T-helper 2 cell treated with Interferon-gamma antibody and Interleukin-4, amounts not matched to agents 5 μg/mL and 100 μg/mL, for 36 hours (primary cell): ENCODE measurements at regions not wholly inside any gene's neighbourhood (a gene's known extent, or its start where the extent isn't known, plus 50 kb on each side); places are given as distances from the start of the nearest gene placed in this dataset.
"Not testable (repeated sequence)": the region's sequence is repeated elsewhere in the genome, so short reads cannot be mapped to it uniquely, and the experiment has no call there.

Experiments used
- DNase-seq: peaks from one replicate; pipeline ENCODE4 v3.0.0; 2021; ENCODE audit warnings: low spot score
- H3K27ac Mint-ChIP-seq: one replicate; pipeline ENCODE4 v1.8.0; 2021; ENCODE audit warnings: mild to moderate bottlenecking, mixed read lengths
- H3K27me3 Mint-ChIP-seq: one replicate; pipeline ENCODE4 v1.8.0; 2021; ENCODE audit warnings: low read depth, mixed read lengths
- H3K36me3 Mint-ChIP-seq: one replicate; pipeline ENCODE4 v1.8.0; 2021; ENCODE audit warnings: low read depth, mixed read lengths
- H3K4me1 Mint-ChIP-seq: one replicate; pipeline ENCODE4 v1.8.0; 2021; ENCODE audit warnings: low read depth, mixed read lengths
- H3K4me3 Mint-ChIP-seq: one replicate; pipeline ENCODE4 v1.8.0; 2022; ENCODE audit warnings: mild to moderate bottlenecking, moderate library complexity, mixed read lengths
- H3K9me3 Mint-ChIP-seq: one replicate; pipeline ENCODE4 v1.8.0; 2021; ENCODE audit warnings: mixed read lengths

DNA sequence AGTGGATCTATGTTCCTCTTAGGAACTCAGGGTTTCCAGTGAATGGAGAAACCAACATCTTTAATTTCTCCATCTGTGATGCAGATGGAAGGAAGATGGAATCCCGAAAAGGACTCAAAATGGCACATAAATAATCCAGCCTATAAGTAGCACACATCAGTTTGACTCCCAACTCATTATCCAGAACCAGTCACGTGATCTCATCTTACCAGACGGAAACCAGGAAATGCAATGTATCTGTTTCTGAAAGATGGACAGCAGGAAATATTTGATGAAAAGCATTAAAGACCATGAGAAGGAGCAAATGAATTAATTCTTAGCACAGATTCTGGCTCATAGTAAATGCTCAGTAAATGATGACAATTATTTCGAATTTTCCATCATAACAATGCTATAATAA, 443.1 kb upstream of the FMR1 start:
- no peaks in the 10 kb centered on the region for H3K36me3 Mint-ChIP-seq
- no peaks in the 10 kb centered on the region for H3K4me1 Mint-ChIP-seq
- no peak overlapping the region for H3K4me3 Mint-ChIP-seq
- H3K27me3 Mint-ChIP-seq, result no peaks in the 10 kb centered on the region
- H3K27ac Mint-ChIP-seq, result no peak overlapping the region
- no peaks in the 10 kb centered on the region for H3K9me3 Mint-ChIP-seq
- DNase-seq, result no peak

- no peak for DNase-seq
- no peaks in the 10 kb centered on the region for H3K9me3 Mint-ChIP-seq
- H3K4me3 Mint-ChIP-seq, result no peak overlapping the region
- no peaks in the 10 kb centered on the region for H3K36me3 Mint-ChIP-seq
- H3K4me1 Mint-ChIP-seq, result no peaks in the 10 kb centered on the region
- H3K27me3 Mint-ChIP-seq, result no peaks in the 10 kb centered on the region
- no peak overlapping the region for H3K27ac Mint-ChIP-seq
Observed at GRCh38 chrX:147476008-147476407, 435.7 kb upstream of the FMR1 start.

DNA sequence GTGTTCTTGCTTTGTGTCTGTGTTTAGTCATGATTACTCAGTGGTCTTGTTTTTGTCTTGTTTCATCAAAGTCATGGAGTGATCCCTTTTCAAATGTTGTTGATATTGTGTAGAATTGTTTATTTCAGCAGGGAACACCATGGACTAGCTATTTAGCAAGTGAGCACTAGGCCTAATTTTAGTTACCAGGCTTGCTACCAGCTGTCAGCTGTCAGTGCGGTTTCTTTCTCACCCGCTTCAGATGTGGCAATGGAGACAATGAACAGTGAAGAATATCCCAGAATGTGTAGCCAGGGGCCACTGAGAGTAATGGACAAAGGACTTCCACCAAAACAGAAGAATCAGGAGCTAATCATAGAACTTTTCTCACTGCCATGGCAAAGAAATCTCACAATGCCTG, 432.8 kb upstream of the FMR1 start:
- no peak overlapping the region for H3K27ac Mint-ChIP-seq
- DNase-seq, result no peak
- H3K36me3 Mint-ChIP-seq, result no peaks in the 10 kb centered on the region
- no peaks in the 10 kb centered on the region for H3K27me3 Mint-ChIP-seq
- no peak overlapping the region for H3K4me3 Mint-ChIP-seq
- H3K4me1 Mint-ChIP-seq, result no peaks in the 10 kb centered on the region
- H3K9me3 Mint-ChIP-seq, result peaks cover 3% of the 10 kb centered on the region

DNA sequence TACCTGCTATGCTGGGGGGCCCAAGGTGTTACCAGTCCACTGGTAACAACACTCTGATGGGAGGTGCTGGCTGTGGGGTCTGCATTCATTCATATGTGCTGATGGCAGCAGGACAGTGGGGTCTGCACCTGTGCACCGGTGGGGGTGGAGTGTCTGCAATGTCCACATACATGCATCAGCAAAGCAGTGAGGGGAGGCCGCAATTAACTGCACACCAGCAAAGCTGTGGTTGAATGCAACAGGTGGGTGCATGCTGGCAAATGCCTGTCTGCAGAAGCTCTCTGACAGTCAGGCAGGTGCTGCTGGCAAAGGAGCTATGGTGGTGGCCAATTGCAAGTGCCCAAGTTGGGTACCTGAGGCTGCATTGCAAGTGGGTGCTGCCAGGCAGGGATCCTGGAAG, 426.5 kb upstream of the FMR1 start:
- Mint-ChIP-seq H3K27ac (no peak overlapping the region), H3K9me3 (peaks cover 3% of the 10 kb centered on the region), H3K36me3 (no peaks in the 10 kb centered on the region), H3K4me1 (no peaks in the 10 kb centered on the region), H3K27me3 (no peaks in the 10 kb centered on the region), H3K4me3 (no peak overlapping the region)
- DNase-seq, result no peak

GRCh38 chrX:147494365-147494764, 417.4 kb upstream of the FMR1 start:
- DNase-seq, result no peak
- Mint-ChIP-seq H3K36me3 (no peaks in the 10 kb centered on the region), H3K9me3 (peaks cover 4% of the 10 kb centered on the region), H3K4me1 (no peaks in the 10 kb centered on the region), H3K27me3 (no peaks in the 10 kb centered on the region), H3K4me3 (no peak overlapping the region), H3K27ac (no peak overlapping the region)

GRCh38 chrX:147498796-147499195, 412.9 kb upstream of the FMR1 start:
- Mint-ChIP-seq H3K27ac (no peak overlapping the region), H3K36me3 (no peaks in the 10 kb centered on the region), H3K4me1 (no peaks in the 10 kb centered on the region), H3K4me3 (no peak overlapping the region), H3K27me3 (no peaks in the 10 kb centered on the region), H3K9me3 (no peaks in the 10 kb centered on the region)
- DNase-seq, result no peak

- Mint-ChIP-seq H3K9me3 (no peaks in the 10 kb centered on the region), H3K36me3 (no peaks in the 10 kb centered on the region), H3K27ac (no peak overlapping the region), H3K4me3 (no peak overlapping the region), H3K4me1 (no peaks in the 10 kb centered on the region), H3K27me3 (no peaks in the 10 kb centered on the region)
- no peak for DNase-seq
Observed at GRCh38 chrX:147522981-147523380, 388.7 kb upstream of the FMR1 start.

DNA sequence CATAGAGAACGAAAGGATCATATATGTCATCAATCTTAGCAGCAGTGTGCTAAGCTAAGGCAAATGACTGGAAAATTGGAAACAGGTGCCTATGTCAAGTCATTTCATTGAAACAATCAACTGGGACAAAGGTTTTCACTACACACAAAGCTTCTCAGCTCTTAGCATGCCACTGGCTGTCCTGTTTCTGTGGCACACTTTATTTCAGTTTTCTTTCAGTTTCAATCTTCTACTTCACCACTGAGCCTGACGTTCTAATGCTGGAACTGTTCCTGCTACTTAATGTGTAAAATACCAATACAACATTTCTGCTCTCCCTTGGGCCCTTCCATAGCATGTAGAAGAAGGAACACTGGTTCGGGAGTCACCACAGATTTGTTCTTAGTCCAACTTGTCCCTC, 378.3 kb upstream of the FMR1 start:
- Mint-ChIP-seq H3K36me3 (no peaks in the 10 kb centered on the region), H3K27ac (no peak overlapping the region), H3K4me1 (no peaks in the 10 kb centered on the region), H3K9me3 (no peaks in the 10 kb centered on the region), H3K4me3 (no peak overlapping the region), H3K27me3 (no peaks in the 10 kb centered on the region)
- no peak for DNase-seq

DNA sequence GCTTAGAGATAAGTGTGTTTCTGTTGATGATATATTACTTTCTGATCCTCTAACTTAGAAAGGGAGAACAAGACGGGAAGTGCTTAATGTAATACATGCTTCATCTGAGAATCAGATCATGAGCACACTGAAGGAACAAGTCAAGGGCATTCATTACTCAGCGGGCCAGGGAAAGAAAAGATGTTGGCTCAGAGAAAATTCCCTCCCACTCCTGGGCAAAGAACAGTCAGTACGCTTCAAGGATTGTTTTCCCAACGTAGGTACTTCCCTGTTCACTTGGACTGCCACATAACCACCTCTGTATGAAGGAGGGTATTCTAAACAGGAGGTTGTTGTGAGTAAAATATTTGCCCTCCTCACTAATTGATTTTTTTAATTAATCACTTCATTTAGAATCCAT, 374.5 kb upstream of the FMR1 start:
- no peaks in the 10 kb centered on the region for H3K27me3 Mint-ChIP-seq
- no peak for DNase-seq
- no peaks in the 10 kb centered on the region for H3K36me3 Mint-ChIP-seq
- no peak overlapping the region for H3K4me3 Mint-ChIP-seq
- H3K4me1 Mint-ChIP-seq, result no peaks in the 10 kb centered on the region
- no peaks in the 10 kb centered on the region for H3K9me3 Mint-ChIP-seq
- no peak overlapping the region for H3K27ac Mint-ChIP-seq

- DNase-seq, H3K9me3 Mint-ChIP-seq, H3K27ac Mint-ChIP-seq, H3K4me3 Mint-ChIP-seq, H3K4me1 Mint-ChIP-seq, H3K36me3 Mint-ChIP-seq, H3K27me3 Mint-ChIP-seq: not testable (repeated sequence)
Observed at GRCh38 chrX:147548023-147548422, 363.7 kb upstream of the FMR1 start.

GRCh38 chrX:147550217-147550616, 361.5 kb upstream of the FMR1 start:
- no peaks in the 10 kb centered on the region for H3K27me3 Mint-ChIP-seq
- no peak for DNase-seq
- no peak overlapping the region for H3K27ac Mint-ChIP-seq
- H3K4me3 Mint-ChIP-seq, result no peak overlapping the region
- no peaks in the 10 kb centered on the region for H3K36me3 Mint-ChIP-seq
- H3K9me3 Mint-ChIP-seq, result no peaks in the 10 kb centered on the region
- H3K4me1 Mint-ChIP-seq, result no peaks in the 10 kb centered on the region

DNA sequence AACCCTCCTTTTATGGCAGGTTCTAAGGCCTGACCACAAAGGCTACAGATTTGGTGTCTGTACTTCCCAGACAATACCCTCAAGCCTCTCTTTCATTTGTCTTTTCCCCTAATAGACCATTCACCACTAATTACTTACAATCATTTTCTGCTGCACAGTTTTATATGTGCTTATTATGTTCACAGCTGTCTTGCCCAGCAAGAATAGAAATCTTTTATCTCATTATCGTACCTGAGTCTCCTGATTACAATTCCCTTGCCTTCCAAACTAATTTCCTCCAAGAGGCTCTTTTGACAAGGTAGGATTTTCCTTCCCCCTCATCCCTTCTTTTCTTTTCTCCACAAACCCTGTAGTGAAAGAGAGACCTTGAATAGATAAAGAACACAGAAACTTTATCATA, 352.5 kb upstream of the FMR1 start:
- Mint-ChIP-seq H3K4me3 (no peak overlapping the region), H3K9me3 (no peaks in the 10 kb centered on the region), H3K4me1 (no peaks in the 10 kb centered on the region), H3K36me3 (no peaks in the 10 kb centered on the region), H3K27me3 (no peaks in the 10 kb centered on the region), H3K27ac (no peak overlapping the region)
- DNase-seq, result no peak

GRCh38 chrX:147565237-147565636, 346.5 kb upstream of the FMR1 start:
- Mint-ChIP-seq H3K27me3 (no peaks in the 10 kb centered on the region), H3K9me3 (no peaks in the 10 kb centered on the region), H3K4me3 (no peak overlapping the region), H3K27ac (no peak overlapping the region), H3K4me1 (no peaks in the 10 kb centered on the region), H3K36me3 (no peaks in the 10 kb centered on the region)
- DNase-seq, result no peak

- H3K27ac Mint-ChIP-seq, result no peak overlapping the region
- no peak overlapping the region for H3K4me3 Mint-ChIP-seq
- no peak for DNase-seq
- H3K4me1 Mint-ChIP-seq, result no peaks in the 10 kb centered on the region
- H3K36me3 Mint-ChIP-seq, result no peaks in the 10 kb centered on the region
- H3K9me3 Mint-ChIP-seq, result no peaks in the 10 kb centered on the region
- H3K27me3 Mint-ChIP-seq, result no peaks in the 10 kb centered on the region
Observed at GRCh38 chrX:147570483-147570882, 341.2 kb upstream of the FMR1 start.

DNA sequence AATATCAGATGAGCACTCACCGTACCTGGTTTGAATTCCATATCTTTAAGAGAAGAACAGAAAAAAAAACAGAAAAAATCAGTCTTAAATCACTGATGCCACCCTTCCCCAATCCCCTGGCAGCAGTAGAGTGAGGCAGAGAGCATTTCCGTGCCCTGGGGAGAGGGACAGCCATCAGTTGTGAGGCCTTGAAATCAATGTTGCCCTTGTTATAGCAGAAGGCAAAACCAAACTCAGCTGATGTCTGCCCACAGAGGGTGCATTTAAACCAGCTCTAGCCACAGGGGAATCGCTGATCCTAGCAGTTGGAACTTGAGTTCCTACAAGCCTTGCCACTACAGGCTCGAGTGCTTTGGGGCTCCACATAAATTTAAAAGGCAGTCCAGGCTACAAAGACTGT, 338.5 kb upstream of the FMR1 start:
- DNase-seq, result no peak
- Mint-ChIP-seq H3K9me3 (no peaks in the 10 kb centered on the region), H3K27me3 (no peaks in the 10 kb centered on the region), H3K4me1 (no peaks in the 10 kb centered on the region), H3K27ac (no peak overlapping the region), H3K4me3 (no peak overlapping the region), H3K36me3 (no peaks in the 10 kb centered on the region)
